Keratinocyte (primary cell): ENCODE measurements at regions not wholly inside any gene's neighbourhood (a gene's known extent, or its start where the extent isn't known, plus 50 kb on each side); places are given as distances from the start of the nearest gene placed in this dataset.

ENCODE experiments used
- DNase-seq: peaks from one replicate; pipeline ENCODE4 v3.0.0-alpha.2; 2011; ENCODE audit warnings: low read depth, missing footprints, low spot score
- FAIRE-seq: peaks from 2 replicates; lab custom pipeline; 2011; peaks lifted over from hg19 to GRCh38; lab: Jason Lieb, UNC
- H2AFZ ChIP-seq: 2 replicates; pipeline ENCODE4 v1.6.0; 2012; ENCODE audit warnings: low read length, control low read depth, inconsistent platforms; ENCODE audit not compliant: control insufficient read depth
- H3K27ac ChIP-seq: 2 replicates; pipeline ENCODE4 v1.5.1; 2011; ENCODE audit warnings: low read length; ENCODE audit not compliant: control insufficient read depth, insufficient read depth
- H3K27me3 ChIP-seq: 3 replicates; pipeline ENCODE4 v1.6.0; 2011; ENCODE audit warnings: low read length; ENCODE audit not compliant: control insufficient read depth, insufficient read depth; ENCODE audit errors: extremely low read depth
- H3K36me3 ChIP-seq, 2 experiments: 2 replicates in 1 of 2; 3 replicates in 1 of 2; pipeline ENCODE4 v1.5.1; 2011; ENCODE audit warnings: low read length in 2 of 2, mild to moderate bottlenecking in 1 of 2; ENCODE audit not compliant: control insufficient read depth in 2 of 2, insufficient read depth in 2 of 2; ENCODE audit errors: extremely low read depth in 1 of 2
- H3K4me1 ChIP-seq: 3 replicates; pipeline ENCODE4 v1.5.1; 2011; ENCODE audit warnings: low read length; ENCODE audit not compliant: control insufficient read depth, insufficient read depth; ENCODE audit errors: extremely low read depth
- H3K4me2 ChIP-seq: 3 replicates; pipeline ENCODE4 v1.6.0; 2011; ENCODE audit warnings: low read depth, low read length; ENCODE audit not compliant: control insufficient read depth, insufficient read depth; ENCODE audit errors: extremely low read depth
- H3K4me3 ChIP-seq, 3 experiments: fragments of 200-600 bp in 1 of 3; sonication (generic) in 1 of 3; 2 replicates in 2 of 3; 3 replicates in 1 of 3; pipeline ENCODE4 v1.5.1; 2011 to 2016; ENCODE audit warnings: low read length in 3 of 3, mild to moderate bottlenecking in 3 of 3, control low read depth in 2 of 3, inconsistent platforms in 1 of 3, low read depth in 1 of 3, mixed read lengths in 1 of 3, mixed run types in 1 of 3, moderate library complexity in 1 of 3; ENCODE audit not compliant: control insufficient read depth in 2 of 3, insufficient read depth in 2 of 3; ENCODE audit errors: extremely low read depth in 1 of 3
- H3K79me2 ChIP-seq: 2 replicates; pipeline ENCODE4 v1.6.0; 2012; ENCODE audit warnings: low read length; ENCODE audit not compliant: control insufficient read depth, insufficient read depth
- H3K9ac ChIP-seq: 3 replicates; pipeline ENCODE4 v1.6.0; 2011; ENCODE audit warnings: low read length; ENCODE audit not compliant: control insufficient read depth, insufficient read depth; ENCODE audit errors: extremely low read depth
- H3K9me1 ChIP-seq: 3 replicates; pipeline ENCODE4 v1.6.0; 2011; ENCODE audit warnings: low read length; ENCODE audit not compliant: control insufficient read depth, insufficient read depth; ENCODE audit errors: extremely low read depth
- H3K9me3 ChIP-seq: 2 replicates; pipeline ENCODE4 v1.5.1; 2012; ENCODE audit warnings: low read depth, low read length; ENCODE audit not compliant: control insufficient read depth
- H4K20me1 ChIP-seq: 3 replicates; pipeline ENCODE4 v1.6.0; 2011; ENCODE audit warnings: low read length; ENCODE audit not compliant: control insufficient read depth, insufficient read depth; ENCODE audit errors: extremely low read depth
- CTCF ChIP-seq, 3 experiments: IDR thresholded peaks in 1 of 3; conservative IDR thresholded peaks in 1 of 3; optimal IDR thresholded peaks in 1 of 3; 2 replicates in 2 of 3; 3 replicates in 1 of 3; pipeline versions ENCODE3 to v1.5.1; 2011; ENCODE audit warnings: low read length in 3 of 3, mild to moderate bottlenecking in 3 of 3, moderate library complexity in 2 of 3, control low read depth in 1 of 3, inconsistent platforms in 1 of 3; ENCODE audit not compliant: insufficient read depth in 2 of 3; ENCODE audit errors: extremely low read depth in 1 of 3
- EZH2 ChIP-seq: IDR thresholded peaks from one replicate; pipeline ENCODE4 v1.6.1; 2012; ENCODE audit warnings: inconsistent platforms, mild to moderate bottlenecking, low read length, moderate library complexity
- dilution Hi-C: fragments of 300-500 bp; cut with MboI; formaldehyde crosslinking; loops from one replicate; pipeline ENCODE4 v1.7.0; 2020; ENCODE audit warnings: low sequenced_read_pairs; ENCODE audit not compliant: extremely low pct_ligation_motif_present

GRCh38 chr2:4891394-4891793, 800.8 kb upstream of the SOX11 start:
- FAIRE-seq (no peak), DNase-seq (no peak)
- Histone ChIP-seq H3K9ac (no peak overlapping the region), H3K4me3 (no peak overlapping the region), H3K79me2 (no peaks in the 10 kb centered on the region), H3K4me1 (no peaks in the 10 kb centered on the region), H4K20me1 (no peaks in the 10 kb centered on the region), H3K9me3 (no peaks in the 10 kb centered on the region), H3K36me3 (no peaks in the 10 kb centered on the region), H3K27ac (no peak overlapping the region), H3K27me3 (no peaks in the 10 kb centered on the region), H2AFZ (no peak overlapping the region), H3K9me1 (no peaks in the 10 kb centered on the region), H3K4me2 (no peak overlapping the region)
- no peak for TF ChIP-seq EZH2
- TF ChIP-seq CTCF (optimal IDR thresholded peaks at IDR 0.05 in 1 of 3, IDR thresholded peaks at IDR 0.05 in 1 of 3, conservative IDR thresholded peaks at IDR 0.05 in 1 of 3; ENCODE audit: extremely low read depth in 1 of 3, insufficient read depth in 2 of 3, low read length in 3 of 3): no peak
- dilution Hi-C loops: no loop called here

- Histone ChIP-seq H3K4me2 (no peak overlapping the region), H3K4me1 (peaks cover 15% of the 10 kb centered on the region), H3K9me3 (no peaks in the 10 kb centered on the region), H3K27ac (no peak overlapping the region), H3K9me1 (no peaks in the 10 kb centered on the region), H3K9ac (no peak overlapping the region), H3K79me2 (no peaks in the 10 kb centered on the region), H3K4me3 (no peak overlapping the region), H3K36me3 (no peaks in the 10 kb centered on the region), H3K27me3 (no peaks in the 10 kb centered on the region), H4K20me1 (no peaks in the 10 kb centered on the region), H2AFZ (no peak overlapping the region)
- DNase-seq (no peak), FAIRE-seq (no peak)
- no peak for TF ChIP-seq EZH2
- no peak for TF ChIP-seq CTCF (optimal IDR thresholded peaks at IDR 0.05 in 1 of 3, IDR thresholded peaks at IDR 0.05 in 1 of 3, conservative IDR thresholded peaks at IDR 0.05 in 1 of 3; ENCODE audit: extremely low read depth in 1 of 3, insufficient read depth in 2 of 3, low read length in 3 of 3)
- dilution Hi-C loops: no loop called here
These were observed 796.8 kb upstream of the SOX11 start for GRCh38 chr2:4895371-4895770.
